ENCODE measurements at regions not wholly inside any gene's neighbourhood (a gene's known extent, or its start where the extent isn't known, plus 50 kb on each side); places are given as distances from the start of the nearest gene placed in this dataset.
A peak's percentile ranks its signal among the peaks of the same experiment; 100 is the strongest.
"Not testable (repeated sequence)": the region's sequence is repeated elsewhere in the genome, so short reads cannot be mapped to it uniquely, and the experiment has no call there.

DNA sequence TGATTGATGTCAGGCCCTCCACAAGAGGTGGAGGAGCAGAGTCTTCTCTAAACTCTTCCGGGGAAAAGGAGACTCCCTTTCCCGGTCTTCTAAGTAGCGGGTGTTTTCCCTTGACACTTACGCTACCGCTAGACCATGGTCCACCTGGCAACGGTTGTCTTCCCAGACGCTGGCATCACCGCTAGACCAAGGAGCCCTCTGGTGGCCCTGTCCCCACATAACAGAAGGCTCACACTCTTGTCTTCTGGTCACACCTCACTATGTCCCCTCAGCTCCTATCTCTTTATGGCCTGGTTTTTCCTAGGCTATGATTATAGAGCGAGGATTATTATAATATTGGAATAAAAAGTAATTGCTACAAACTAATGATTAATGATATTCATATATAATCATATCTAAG, 532.5 kb upstream of the SYNCRIP start:
- H3K27me3 ChIP-seq (ENCODE audit: control insufficient read depth in 1 of 2, insufficient read depth in 2 of 2, low read length in 2 of 2); ATAC-seq; BruUV-seq (replicated peaks); H3K4me2 ChIP-seq (ENCODE audit: low read depth, low read length); H3K9me3 ChIP-seq (ENCODE audit: low read length); FAIRE-seq; H3K9ac ChIP-seq (ENCODE audit: insufficient read depth, low read depth, low read length); H4K20me1 ChIP-seq (ENCODE audit: insufficient read depth, low read length); H3K36me3 ChIP-seq (replicated peaks in 1 of 2; ENCODE audit: control insufficient read depth in 1 of 2, insufficient read depth in 2 of 2, low read length in 2 of 2); H2AFZ ChIP-seq (ENCODE audit: low read length); H3K4me1 ChIP-seq (ENCODE audit: insufficient read depth, low read length); H3K4me3 ChIP-seq (replicated peaks in 1 of 3; ENCODE audit: insufficient read depth in 1 of 3, low read depth in 2 of 3, low read length in 3 of 3); H3K79me2 ChIP-seq (ENCODE audit: insufficient read depth, low read length); POLR2A ChIA-PET; H3K27ac ChIP-seq (ENCODE audit: extremely low read length, insufficient read depth, low read length): not testable (repeated sequence)
- TF ChIP-seq, protein P1, sequence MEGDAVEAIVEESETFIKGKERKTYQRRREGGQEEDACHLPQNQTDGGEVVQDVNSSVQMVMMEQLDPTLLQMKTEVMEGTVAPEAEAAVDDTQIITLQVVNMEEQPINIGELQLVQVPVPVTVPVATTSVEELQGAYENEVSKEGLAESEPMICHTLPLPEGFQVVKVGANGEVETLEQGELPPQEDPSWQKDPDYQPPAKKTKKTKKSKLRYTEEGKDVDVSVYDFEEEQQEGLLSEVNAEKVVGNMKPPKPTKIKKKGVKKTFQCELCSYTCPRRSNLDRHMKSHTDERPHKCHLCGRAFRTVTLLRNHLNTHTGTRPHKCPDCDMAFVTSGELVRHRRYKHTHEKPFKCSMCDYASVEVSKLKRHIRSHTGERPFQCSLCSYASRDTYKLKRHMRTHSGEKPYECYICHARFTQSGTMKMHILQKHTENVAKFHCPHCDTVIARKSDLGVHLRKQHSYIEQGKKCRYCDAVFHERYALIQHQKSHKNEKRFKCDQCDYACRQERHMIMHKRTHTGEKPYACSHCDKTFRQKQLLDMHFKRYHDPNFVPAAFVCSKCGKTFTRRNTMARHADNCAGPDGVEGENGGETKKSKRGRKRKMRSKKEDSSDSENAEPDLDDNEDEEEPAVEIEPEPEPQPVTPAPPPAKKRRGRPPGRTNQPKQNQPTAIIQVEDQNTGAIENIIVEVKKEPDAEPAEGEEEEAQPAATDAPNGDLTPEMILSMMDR (CRISPR knock-in tag; IDR thresholded peaks at IDR 0.05) = peak; percentile 78
- TF ChIP-seq KDM2A (CRISPR knock-in tag; IDR thresholded peaks at IDR 0.05; ENCODE audit: borderline replicate concordance, low read depth) (peak; percentile 48; the same call in 1 of the 2 replicates), STAG1 (CRISPR knock-in tag; IDR thresholded peaks at IDR 0.05) (peak; percentile 76), SMC3 (IDR thresholded peaks at IDR 0.05; ENCODE audit: low read length) (peak; percentile 71), RAD21 (CRISPR knock-in tag; IDR thresholded peaks at IDR 0.05) (peak; percentile 66)
- CTCF ChIA-PET (ENCODE audit: low intra/inter-chr PET ratio, low total read pairs) = interaction anchor here (1.2 to 2.1 kb wide), 3 partner anchors 20 to 418 kb away, joined by 3 to 14 read pairs (median 8); no protein-coding TSS in a partner anchor
- intact Hi-C loops (cut with micrococcal nuclease; ENCODE audit: unreplicated experiment) = loop anchor here (1.0 kb wide), 1 partner anchor 252 kb away; no protein-coding TSS in a partner anchor
- peak; percentile 27 for DNase-seq (ENCODE audit: low spot score)
- 0% methylated on average over 4 of the region's 9 CpGs for WGBS (ENCODE audit: low lambda C conversion rate)
- in situ Hi-C loops (cut with HindIII; ENCODE audit: extremely low pct_ligation_motif_present, low pct_unique_long_range_greater_than_20kb) = loop anchor here (25.0 kb wide), 1 partner anchor 413 kb away; no protein-coding TSS in a partner anchor

GRCh38 chr6:86154852-86155251, 512.2 kb upstream of the SYNCRIP start:
- ChIA-PET POLR2A (no interaction called here), CTCF (ENCODE audit: low intra/inter-chr PET ratio, low total read pairs) (no interaction called here)
- no peaks in the 10 kb centered on the region for H3K79me2 ChIP-seq (ENCODE audit: insufficient read depth, low read length)
- no peak overlapping the region for H2AFZ ChIP-seq (ENCODE audit: low read length)
- ATAC-seq (no peak), DNase-seq (ENCODE audit: low spot score) (no peak), FAIRE-seq (no peak)
- no peak overlapping the region for H3K27ac ChIP-seq (ENCODE audit: extremely low read length, insufficient read depth, low read length)
- no peaks in the 10 kb centered on the region for H3K27me3 ChIP-seq (ENCODE audit: control insufficient read depth in 1 of 2, insufficient read depth in 2 of 2, low read length in 2 of 2)
- H4K20me1 ChIP-seq (ENCODE audit: insufficient read depth, low read length) = no peaks in the 10 kb centered on the region
- no TSS peak for BruUV-seq (replicated peaks)
- intact Hi-C loops (cut with micrococcal nuclease; ENCODE audit: unreplicated experiment) (no loop called here), in situ Hi-C loops (cut with HindIII; ENCODE audit: extremely low pct_ligation_motif_present, low pct_unique_long_range_greater_than_20kb) (no loop called here)
- no peak overlapping the region for H3K4me3 ChIP-seq (replicated peaks in 1 of 3; ENCODE audit: insufficient read depth in 1 of 3, low read depth in 2 of 3, low read length in 3 of 3)
- no peaks in the 10 kb centered on the region for H3K4me1 ChIP-seq (ENCODE audit: insufficient read depth, low read length)
- no peak overlapping the region for H3K4me2 ChIP-seq (ENCODE audit: low read depth, low read length)
- H3K9ac ChIP-seq (ENCODE audit: insufficient read depth, low read depth, low read length) = no peak overlapping the region
- no peaks in the 10 kb centered on the region for H3K9me3 ChIP-seq (ENCODE audit: low read length)
- H3K36me3 ChIP-seq (replicated peaks in 1 of 2; ENCODE audit: control insufficient read depth in 1 of 2, insufficient read depth in 2 of 2, low read length in 2 of 2) = no peaks in the 10 kb centered on the region
- TF ChIP-seq SRY (CRISPR knock-in tag; IDR thresholded peaks at IDR 0.05) (no peak), BCL6 (CRISPR knock-in tag; IDR thresholded peaks at IDR 0.05) (no peak), ZNF263 (CRISPR knock-in tag; IDR thresholded peaks at IDR 0.05) (no peak), YY1 (IDR thresholded peaks at IDR 0.05; ENCODE audit: insufficient read depth, insufficient replicate concordance, low read depth, low read length) (no peak), PRDM15 (CRISPR knock-in tag; IDR thresholded peaks at IDR 0.05) (no peak)
